ENCODE measurements at regions not wholly inside any gene's neighbourhood (a gene's known extent, or its start where the extent isn't known, plus 50 kb on each side); places are given as distances from the start of the nearest gene placed in this dataset.

DNA sequence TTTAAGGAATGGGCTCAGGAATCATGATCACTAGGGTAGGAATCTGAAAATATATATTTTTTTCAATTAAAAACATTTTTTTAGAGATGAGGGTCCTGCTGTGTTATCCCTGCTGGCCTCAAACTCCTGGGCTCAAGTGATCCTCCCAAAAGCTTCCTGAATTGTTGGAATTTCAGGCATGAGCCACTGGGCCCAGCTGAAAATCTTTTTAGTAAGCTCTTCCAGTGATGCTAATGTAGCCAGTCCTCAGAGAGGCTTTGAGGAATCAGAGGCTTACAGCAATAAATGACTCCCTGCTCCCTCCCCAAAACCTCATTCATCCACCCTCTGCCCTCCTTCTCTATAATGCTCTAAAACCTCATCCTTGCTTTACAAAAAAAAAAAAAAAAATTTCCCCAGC is 129.5 kb downstream of the ZIC3 start:
- Histone ChIP-seq H3K4me3 (ENCODE audit: insufficient read depth, low read length, poor library complexity, severe bottlenecking) (no peak overlapping the region), H3K36me3 (ENCODE audit: low read length) (no peaks in the 10 kb centered on the region), H3K79me2 (ENCODE audit: insufficient read depth, low read length) (no peaks in the 10 kb centered on the region), H4K20me1 (ENCODE audit: low read depth, low read length) (no peaks in the 10 kb centered on the region), H3K9ac (ENCODE audit: low read length) (no peak overlapping the region), H3K27me3 (ENCODE audit: low read length) (no peaks in the 10 kb centered on the region), H3K4me2 (ENCODE audit: low read depth, low read length, poor library complexity, severe bottlenecking) (no peak overlapping the region), H3K9me3 (ENCODE audit: insufficient read depth, low read length) (no peaks in the 10 kb centered on the region), H3K27ac (ENCODE audit: low read depth, low read length) (no peak overlapping the region), H3F3A (ENCODE audit: insufficient read depth) (no peaks in the 10 kb centered on the region), H2AFZ (ENCODE audit: low read depth, low read length, severe bottlenecking) (no peak overlapping the region), H3K9me2 (replicated peaks; ENCODE audit: insufficient read depth, low read length) (no peaks in the 10 kb centered on the region)
- TF ChIP-seq, protein P1, sequence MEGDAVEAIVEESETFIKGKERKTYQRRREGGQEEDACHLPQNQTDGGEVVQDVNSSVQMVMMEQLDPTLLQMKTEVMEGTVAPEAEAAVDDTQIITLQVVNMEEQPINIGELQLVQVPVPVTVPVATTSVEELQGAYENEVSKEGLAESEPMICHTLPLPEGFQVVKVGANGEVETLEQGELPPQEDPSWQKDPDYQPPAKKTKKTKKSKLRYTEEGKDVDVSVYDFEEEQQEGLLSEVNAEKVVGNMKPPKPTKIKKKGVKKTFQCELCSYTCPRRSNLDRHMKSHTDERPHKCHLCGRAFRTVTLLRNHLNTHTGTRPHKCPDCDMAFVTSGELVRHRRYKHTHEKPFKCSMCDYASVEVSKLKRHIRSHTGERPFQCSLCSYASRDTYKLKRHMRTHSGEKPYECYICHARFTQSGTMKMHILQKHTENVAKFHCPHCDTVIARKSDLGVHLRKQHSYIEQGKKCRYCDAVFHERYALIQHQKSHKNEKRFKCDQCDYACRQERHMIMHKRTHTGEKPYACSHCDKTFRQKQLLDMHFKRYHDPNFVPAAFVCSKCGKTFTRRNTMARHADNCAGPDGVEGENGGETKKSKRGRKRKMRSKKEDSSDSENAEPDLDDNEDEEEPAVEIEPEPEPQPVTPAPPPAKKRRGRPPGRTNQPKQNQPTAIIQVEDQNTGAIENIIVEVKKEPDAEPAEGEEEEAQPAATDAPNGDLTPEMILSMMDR (IDR thresholded peaks at IDR 0.05; ENCODE audit: insufficient read depth, low read length, poor library complexity, severe bottlenecking) = no peak
- TF ChIP-seq EZH2phosphoT487 (conservative IDR thresholded peaks at IDR 0.05; ENCODE audit: low read length) = no peak

- H3K27ac ChIP-seq (ENCODE audit: low read depth, low read length) = no peak overlapping the region
- H2AFZ ChIP-seq (ENCODE audit: low read depth, low read length, severe bottlenecking) = no peak overlapping the region
- H3K4me2 ChIP-seq (ENCODE audit: low read depth, low read length, poor library complexity, severe bottlenecking) = no peak overlapping the region
- no peaks in the 10 kb centered on the region for H4K20me1 ChIP-seq (ENCODE audit: low read depth, low read length)
- H3K4me3 ChIP-seq (ENCODE audit: insufficient read depth, low read length, poor library complexity, severe bottlenecking) = no peak overlapping the region
- H3K9ac ChIP-seq (ENCODE audit: low read length) = no peak overlapping the region
- no peaks in the 10 kb centered on the region for H3K36me3 ChIP-seq (ENCODE audit: low read length)
- no peak for TF ChIP-seq EZH2phosphoT487 (conservative IDR thresholded peaks at IDR 0.05; ENCODE audit: low read length)
- TF ChIP-seq, protein P1 (IDR thresholded peaks at IDR 0.05; ENCODE audit: insufficient read depth, low read length, poor library complexity, severe bottlenecking) = no peak
- H3K79me2 ChIP-seq (ENCODE audit: insufficient read depth, low read length) = no peaks in the 10 kb centered on the region
- H3K9me2 ChIP-seq (replicated peaks; ENCODE audit: insufficient read depth, low read length) = no peaks in the 10 kb centered on the region
- H3K27me3 ChIP-seq (ENCODE audit: low read length) = no peaks in the 10 kb centered on the region
- no peaks in the 10 kb centered on the region for H3F3A ChIP-seq (ENCODE audit: insufficient read depth)
- H3K9me3 ChIP-seq (ENCODE audit: insufficient read depth, low read length) = no peaks in the 10 kb centered on the region
These were observed 141.4 kb downstream of the ZIC3 start for GRCh38 chrX:137707348-137707747.

DNA sequence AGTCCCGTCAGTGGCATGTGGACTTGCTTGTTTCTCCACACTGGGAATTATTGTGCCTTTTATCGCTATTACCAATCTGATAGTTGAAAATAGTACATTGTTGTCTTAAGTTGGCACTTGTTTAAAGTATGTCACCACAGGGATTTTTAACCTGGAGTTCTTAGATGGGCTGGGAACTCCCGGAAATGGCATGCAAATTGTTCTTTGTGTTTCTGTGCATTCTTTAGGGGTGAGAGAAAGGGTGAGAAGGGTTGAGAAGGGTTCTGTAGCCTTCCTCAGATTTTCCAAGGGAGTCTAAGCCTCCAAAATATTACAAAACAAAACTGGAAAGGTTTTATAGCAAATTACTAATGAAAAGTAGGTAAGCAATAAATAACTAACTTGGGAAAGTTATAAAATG is 176.9 kb downstream of the ZIC3 start:
- Histone ChIP-seq H2AFZ (ENCODE audit: low read depth, low read length, severe bottlenecking) (no peak overlapping the region), H4K20me1 (ENCODE audit: low read depth, low read length) (no peaks in the 10 kb centered on the region), H3K36me3 (ENCODE audit: low read length) (no peaks in the 10 kb centered on the region), H3K79me2 (ENCODE audit: insufficient read depth, low read length) (no peaks in the 10 kb centered on the region), H3K4me2 (ENCODE audit: low read depth, low read length, poor library complexity, severe bottlenecking) (no peak overlapping the region), H3K27ac (ENCODE audit: low read depth, low read length) (no peak overlapping the region), H3K9me2 (replicated peaks; ENCODE audit: insufficient read depth, low read length) (no peaks in the 10 kb centered on the region), H3K9me3 (ENCODE audit: insufficient read depth, low read length) (no peaks in the 10 kb centered on the region), H3K4me3 (ENCODE audit: insufficient read depth, low read length, poor library complexity, severe bottlenecking) (no peak overlapping the region), H3F3A (ENCODE audit: insufficient read depth) (no peaks in the 10 kb centered on the region), H3K27me3 (ENCODE audit: low read length) (no peaks in the 10 kb centered on the region), H3K9ac (ENCODE audit: low read length) (no peak overlapping the region)
- TF ChIP-seq EZH2phosphoT487 (conservative IDR thresholded peaks at IDR 0.05; ENCODE audit: low read length) = no peak
- TF ChIP-seq, protein P1 (IDR thresholded peaks at IDR 0.05; ENCODE audit: insufficient read depth, low read length, poor library complexity, severe bottlenecking) = no peak
